ENCODE measurements at regions not wholly inside any gene's neighbourhood (a gene's known extent, or its start where the extent isn't known, plus 50 kb on each side); places are given as distances from the start of the nearest gene placed in this dataset.
"Not testable (repeated sequence)": the region's sequence is repeated elsewhere in the genome, so short reads cannot be mapped to it uniquely, and the experiment has no call there.

DNA sequence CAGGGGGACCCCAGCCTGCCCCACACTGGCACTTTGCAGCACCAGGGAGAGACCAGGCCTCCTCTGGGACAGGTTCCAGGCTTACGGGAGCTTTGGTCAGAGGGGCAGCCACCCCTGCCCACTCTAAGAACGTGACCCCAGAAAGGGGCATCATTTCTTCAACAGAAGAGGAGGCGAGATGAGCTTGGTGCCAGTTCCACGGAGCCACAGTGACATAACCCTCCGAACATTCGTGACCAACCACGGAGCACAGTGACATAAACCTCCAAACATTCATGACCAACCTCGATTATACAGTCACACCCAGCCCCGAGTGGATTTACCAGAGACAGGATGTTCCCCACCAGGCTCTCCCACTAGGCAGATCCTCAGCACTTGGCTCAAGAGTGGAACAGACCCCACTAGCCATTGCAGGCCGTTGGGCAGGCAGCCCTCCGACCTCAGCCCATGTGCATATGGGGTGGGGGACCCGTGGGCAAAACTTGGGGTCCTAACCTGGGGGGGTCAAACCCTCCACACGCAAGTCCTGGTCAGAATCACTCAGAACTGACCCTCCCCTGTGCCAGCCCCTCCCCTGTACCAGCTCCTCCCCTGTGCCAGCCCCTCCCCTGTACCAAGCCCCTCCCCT lies 112.9 kb downstream of the METRNL start:
- no peak for DNase-seq

DNA sequence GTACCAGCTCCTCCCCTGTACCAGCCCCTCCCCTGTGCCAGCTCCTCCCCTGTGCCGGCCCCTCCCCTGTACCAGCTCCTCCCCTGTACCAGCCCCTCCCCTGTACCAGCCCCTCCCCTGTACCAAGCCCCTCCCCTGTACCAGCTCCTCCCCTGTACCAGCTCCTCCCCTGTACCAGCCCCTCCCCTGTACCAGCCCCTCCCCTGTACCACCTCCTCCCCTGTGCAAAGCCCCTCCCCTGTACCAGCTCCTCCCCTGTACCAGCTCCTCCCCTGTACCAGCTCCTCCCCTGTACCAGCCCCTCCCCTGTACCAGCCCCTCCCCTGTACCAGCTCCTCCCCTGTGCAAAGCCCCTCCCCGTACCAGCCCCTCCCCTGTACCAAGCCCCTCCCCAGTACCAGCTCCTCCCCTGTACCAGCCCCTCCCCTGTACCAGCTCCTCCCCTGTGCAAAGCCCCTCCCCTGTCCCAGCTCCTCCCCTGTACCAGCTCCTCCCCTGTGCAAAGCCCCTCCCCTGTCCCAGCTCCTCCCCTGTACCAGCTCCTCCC lies 113.5 kb downstream of the METRNL start:
- not testable (repeated sequence) for DNase-seq

DNA sequence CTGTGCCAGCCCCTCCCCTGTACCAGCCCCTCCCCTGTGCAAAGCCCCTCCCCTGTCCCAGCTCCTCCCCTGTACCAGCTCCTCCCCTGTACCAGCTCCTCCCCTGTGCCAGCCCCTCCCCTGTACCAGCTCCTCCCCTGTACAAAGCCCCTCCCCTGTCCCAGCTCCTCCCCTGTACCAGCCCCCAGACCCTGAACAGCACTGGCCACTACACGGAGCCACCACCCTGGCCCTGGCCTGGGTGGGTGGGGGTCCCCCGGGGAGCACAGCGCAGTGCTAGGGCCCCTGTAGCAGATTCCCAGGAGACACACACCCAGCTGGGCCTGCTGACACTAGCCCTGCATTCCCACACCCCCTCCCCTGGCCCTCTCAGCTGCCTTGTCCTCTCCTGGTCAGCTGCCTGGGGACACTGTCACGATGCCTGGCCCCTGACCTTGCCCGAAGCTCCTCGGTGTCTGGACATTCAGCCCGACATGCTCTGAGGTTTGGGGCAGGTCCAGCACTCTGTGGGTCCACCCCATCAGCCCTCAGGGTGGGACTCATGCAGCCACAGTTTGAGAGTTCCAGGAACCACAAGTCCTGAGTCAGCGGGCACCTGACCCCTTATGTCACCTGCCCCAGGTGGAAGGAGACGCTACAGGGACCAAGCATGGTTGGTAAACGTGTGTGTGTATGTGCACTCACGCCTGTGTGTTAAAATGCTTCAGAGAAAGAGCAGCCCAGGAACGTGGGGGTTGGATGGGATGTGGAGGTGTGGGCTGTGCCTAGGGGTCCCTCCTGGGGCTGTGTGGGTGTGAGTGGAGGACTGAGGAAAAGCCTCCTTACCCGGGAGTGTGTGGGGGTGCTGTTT lies 114.2 kb downstream of the METRNL start:
- no peak for DNase-seq

DNA sequence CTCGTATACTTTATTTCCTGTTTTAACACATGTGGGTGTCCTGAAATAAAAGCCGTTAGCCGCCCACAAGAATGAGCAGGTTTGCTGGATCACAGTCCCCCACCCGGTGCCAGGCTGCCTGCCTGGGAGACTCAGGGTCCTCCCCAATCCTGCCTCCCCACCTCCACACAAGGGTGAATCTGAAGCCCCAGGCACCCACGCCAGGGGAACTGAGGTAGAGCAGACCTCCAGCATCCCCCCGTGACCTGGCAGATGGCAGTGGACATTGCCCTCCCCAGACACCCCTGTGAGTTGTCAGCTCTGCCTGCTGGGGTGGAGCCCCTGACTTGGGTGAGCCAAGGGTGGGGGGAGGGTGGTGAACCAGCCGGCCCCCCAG lies 114.8 kb downstream of the METRNL start:
- no peak for DNase-seq

DNA sequence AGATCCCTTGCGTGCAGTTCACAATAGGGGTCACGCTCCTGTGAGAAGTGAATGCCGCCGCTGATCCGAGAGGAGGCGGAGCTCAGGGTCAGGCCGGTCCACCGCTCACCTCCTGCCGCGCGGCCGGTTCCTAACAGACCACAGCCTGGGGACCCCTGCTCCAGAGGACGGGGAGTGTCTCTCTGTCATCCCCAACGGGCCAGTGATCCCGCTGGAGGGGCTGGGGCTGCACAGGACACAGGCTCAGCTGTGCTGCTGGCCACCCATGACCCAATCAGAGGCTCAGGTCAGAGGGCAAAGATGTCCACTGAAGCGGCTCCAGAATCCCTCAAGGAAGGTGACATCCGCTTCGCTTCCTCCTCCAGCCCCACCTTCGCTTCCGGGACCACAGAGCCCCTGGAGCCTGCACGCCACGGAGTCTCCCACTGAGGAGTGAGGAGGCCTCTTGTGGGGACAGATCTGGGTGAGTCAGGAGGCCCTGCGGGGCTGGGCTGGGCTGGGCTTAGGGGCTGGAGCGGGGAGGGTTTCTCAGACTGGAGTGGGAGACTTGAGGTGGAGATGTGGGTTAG lies 115.4 kb downstream of the METRNL start:
- DNase-seq: no peak

DNA sequence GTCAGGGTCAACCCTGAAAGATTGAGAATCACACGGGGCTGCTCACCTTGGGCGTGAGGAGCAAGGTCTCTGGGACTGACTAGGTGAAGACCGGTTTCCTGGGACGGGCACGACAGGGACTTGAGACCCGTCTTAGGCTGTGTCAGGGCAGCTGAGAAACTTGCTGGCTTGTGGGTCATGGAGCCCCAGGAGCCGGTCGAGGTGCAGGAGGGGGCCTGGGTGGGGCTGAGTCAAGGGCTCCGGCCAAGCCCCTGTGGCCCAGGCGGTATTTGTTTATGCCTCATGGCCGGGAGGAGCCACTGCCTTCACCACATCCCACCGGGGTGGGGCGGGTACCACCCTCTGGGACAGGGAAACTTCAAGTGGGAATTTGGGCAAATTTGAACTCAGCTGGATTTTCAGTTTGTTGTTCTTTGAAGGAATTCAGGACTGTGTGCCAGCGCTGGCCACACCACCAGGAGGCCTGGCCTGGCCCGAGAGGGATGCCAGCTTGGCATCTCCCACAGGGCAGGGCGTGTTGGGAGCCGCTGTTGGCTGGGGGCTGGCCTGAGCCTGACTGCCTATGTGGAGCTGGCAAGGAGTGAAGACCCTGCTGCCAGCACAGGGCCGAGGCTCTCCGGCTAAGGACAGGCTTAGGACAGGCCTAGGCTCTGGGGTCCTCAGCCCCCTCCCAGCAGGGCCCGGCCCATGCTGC lies 116.1 kb downstream of the METRNL start:
- no peak for DNase-seq

DNA sequence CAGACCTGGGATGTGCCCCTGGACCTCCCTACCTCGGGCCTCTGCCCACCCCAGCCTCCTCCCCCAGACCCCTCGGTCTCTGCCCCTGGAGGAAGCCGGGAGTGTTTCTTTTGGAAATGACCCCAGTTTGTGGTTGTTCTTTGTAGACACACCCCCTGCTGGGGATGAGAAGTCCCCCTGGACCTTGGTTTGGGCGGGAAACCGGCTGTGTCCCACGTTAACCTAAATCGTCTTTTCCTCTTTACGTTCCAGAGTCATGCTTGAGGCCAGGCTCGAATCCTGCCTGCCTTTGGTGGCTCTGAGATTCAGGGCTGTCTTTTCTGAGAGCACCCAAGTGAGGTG lies 116.6 kb downstream of the METRNL start:
- no peak for DNase-seq

DNA sequence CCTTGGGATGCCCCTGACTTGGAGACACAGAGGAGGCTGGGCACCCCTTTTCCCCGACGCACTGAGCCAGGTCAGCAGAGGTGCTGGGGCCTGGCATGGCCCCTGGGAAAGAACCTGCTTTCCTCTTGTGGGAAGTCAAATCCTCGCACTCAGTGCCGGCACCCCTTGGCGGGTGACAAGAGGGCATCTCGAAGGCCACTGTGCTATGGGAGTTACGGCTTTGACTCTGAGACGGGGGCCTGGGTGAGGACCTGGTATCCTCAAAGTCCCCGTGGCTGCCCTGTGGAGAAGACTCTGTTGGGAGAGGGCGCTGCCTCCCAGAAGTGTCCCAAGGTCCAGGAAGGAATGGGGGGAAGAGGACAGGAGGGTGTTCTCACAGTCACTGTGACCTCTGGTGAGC lies 117.0 kb downstream of the METRNL start:
- no peak for DNase-seq

DNA sequence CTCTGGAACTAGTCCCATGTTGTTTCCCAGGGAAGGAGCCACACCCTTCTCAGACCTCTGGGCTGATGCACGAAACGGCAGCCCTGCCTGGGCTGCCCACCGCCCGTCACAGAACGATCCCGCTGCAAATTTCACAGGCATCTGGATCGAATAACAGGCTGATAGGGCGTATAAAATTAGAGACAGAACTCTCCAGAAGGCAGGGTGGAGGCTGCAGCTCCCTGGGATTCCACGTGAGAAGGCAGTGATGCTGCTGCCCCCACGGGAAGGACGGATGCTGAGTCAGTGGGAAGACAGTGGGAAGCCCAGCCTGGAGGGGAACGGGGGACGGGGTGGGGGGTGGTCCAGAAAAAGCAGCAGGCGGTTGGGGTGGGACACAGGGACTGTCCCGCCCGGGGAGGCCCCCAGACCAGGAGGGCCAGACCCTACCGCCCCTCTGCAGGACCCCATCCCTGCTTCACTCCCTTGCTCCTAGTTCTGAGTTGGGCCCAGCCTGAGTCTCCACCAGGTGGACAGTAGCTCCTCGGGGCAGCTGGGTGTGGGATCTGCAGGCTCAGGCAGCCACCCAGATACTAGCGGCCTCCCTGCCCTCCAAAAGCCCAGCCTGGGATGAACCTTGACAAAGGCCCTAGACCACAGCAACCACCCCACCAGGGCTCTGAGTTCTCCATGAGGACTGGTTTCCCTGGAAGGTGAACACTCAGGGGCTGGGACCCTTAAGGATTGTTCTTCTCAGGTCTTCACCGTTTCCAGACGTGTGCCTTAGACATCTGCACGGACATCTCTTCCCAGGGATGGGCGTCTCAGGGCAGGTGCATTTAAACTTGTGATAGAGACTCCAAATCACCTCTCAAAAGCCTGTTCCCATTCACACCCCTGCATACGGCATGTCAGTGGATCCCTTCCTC lies 117.8 kb downstream of the METRNL start:
- no peak for DNase-seq

DNA sequence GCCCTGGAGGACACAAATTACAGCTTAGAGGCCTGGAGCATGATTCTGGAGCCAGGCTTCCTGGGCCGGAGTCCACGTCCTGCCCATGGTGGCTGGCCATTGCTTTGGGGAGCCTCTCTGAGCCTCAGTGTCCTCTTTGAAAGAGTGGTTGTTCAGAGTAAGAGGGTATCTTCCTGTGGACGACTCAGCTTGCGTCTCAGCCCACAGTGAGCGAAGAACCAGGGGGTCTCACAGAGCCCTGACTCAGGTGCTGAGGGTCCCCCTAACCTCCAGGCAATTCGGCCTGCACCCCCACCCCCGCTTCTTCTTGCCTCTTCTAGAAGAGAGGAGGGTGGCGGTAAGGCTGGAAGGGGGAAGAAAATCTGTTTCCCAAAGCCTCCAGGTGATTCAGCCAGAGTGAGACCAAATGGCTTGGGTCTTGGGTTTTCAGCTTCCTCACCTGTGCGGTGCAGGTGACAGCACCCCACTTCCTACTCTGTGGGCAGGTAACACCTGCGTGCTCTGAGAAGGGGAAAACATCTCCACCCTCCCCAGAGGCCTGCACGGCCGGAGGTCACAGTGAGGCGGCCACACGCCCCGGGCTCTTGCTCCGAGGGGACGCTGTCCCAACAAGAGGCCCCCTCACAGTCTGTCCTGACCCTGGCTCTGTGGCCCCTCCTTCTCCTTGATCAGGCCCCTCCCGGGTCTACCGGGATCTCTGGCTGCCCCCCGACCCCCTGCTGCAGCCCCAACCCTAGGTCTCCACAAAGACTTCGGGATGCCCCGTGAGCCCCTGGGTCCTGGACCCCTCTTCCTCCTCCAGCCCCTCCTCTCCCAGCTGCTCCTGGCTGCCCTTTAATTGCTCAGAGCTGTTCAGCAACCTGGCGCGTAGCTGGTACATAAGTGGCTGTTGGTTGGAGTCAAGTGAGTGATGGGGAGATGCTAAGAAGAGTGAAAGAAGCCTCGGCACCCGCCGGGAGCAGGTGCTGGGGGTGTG lies 119.2 kb downstream of the METRNL start:
- no peak for DNase-seq

DNA sequence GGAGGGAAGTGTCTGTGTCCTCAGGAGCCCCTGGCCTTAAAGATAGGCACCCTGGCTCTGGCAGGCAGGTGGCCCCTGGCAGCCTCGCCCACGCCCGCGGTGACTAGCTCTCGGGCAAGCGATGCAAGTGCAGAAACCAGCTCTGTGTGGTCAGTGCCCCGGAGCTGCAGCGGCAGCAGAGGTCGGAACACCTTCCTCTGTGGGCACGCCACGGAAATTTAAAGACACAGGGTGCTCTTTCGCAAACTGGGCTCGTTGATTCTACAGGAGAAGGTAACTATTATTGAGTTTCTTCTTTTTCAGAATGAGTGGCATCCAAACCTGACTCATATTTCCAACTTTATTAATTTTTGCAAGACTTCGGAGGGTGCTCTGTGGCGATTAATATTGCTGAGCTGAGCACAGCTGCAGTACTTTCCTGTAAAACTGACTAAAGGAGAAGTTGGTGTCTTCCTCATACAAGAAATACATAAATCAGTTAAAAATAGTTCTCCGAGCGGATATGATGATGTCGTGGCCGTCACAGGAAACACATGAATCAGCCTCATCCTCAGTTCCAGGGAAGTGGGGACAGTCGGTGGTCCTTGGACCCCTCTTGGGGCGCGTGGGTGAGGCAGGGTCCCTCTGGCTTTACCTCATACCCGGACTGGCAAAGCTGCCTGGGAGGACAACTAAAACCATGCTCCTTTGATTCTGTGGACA lies 120.2 kb downstream of the METRNL start:
- DNase-seq: peak; percentile 47

DNA sequence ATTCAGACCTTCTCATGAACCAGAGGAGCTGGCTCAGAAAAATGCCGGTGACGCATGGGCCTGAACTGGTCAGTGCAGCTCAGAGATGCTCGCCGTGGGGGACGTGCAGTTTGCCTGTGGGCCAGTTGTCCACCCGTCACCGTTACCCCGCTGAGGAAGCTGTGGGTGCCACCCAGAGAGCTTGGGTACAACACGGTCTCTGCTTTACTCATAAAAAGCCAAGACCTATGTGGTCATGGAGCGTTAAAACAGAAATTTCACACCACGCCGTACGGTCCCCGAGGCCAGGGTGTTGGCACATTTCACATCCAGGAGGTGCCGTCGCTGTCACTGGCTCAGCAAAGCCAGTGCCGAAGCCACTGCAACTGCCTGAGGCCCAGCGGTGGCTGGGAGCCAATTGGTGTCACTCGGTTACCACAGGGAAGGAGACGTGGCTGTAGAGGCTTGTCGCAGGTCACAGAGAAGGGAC lies 120.9 kb downstream of the METRNL start:
- no peak for DNase-seq

DNA sequence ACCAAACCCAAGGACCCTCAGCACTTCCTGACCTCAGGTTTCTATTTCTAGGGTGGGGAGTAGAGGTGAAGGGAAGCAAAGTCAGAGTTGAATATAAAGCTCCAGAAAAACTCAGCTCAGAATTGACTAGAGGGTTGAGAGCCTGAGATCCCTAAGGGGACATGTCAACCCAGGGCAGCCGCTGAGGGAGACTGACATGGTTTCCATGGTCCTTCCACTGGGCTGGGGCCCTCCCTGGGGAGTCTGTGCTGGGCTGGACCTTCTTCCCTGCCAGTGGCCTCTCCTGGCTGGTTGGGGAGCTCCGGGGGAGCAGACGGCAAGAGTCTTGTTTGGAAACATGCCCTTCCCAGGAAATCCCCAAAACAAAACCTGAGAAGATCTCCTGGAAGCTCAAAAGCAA lies 121.3 kb downstream of the METRNL start:
- DNase-seq: no peak

DNA sequence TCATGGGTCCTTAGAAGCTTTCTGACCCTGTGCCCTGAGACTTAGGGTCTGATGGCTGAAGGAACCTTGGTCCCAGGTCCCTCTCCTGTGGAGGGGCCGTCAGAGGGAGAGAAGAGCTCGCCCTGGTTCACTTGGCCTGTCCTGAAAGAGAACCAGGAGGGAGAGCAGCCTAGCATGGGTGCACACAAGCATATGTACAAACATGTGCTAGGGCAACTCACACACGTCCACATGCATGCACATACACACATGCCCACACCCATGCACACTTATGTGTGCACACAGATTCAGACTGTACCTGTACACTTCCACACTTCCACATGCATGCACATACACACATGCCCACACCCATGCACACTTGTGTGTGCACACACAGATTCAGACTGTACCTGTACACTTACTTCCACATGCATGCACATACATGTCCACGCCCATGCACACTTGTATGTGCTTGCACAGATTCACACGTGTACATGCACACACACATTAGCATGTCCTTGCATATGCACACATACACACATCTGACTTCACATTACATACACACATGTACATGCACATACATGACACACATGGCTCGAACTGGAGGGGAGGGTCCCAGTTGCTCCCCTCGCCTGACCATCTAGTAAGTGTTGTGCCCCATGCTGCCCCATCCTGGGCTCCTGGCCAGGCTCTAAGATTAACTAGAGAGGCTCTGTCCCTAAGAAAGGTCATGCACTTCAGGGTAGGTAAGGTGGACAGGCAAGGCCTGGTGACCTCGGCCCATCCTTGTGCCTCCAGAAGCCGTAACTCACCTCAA lies 122.0 kb downstream of the METRNL start:
- DNase-seq: no peak

DNA sequence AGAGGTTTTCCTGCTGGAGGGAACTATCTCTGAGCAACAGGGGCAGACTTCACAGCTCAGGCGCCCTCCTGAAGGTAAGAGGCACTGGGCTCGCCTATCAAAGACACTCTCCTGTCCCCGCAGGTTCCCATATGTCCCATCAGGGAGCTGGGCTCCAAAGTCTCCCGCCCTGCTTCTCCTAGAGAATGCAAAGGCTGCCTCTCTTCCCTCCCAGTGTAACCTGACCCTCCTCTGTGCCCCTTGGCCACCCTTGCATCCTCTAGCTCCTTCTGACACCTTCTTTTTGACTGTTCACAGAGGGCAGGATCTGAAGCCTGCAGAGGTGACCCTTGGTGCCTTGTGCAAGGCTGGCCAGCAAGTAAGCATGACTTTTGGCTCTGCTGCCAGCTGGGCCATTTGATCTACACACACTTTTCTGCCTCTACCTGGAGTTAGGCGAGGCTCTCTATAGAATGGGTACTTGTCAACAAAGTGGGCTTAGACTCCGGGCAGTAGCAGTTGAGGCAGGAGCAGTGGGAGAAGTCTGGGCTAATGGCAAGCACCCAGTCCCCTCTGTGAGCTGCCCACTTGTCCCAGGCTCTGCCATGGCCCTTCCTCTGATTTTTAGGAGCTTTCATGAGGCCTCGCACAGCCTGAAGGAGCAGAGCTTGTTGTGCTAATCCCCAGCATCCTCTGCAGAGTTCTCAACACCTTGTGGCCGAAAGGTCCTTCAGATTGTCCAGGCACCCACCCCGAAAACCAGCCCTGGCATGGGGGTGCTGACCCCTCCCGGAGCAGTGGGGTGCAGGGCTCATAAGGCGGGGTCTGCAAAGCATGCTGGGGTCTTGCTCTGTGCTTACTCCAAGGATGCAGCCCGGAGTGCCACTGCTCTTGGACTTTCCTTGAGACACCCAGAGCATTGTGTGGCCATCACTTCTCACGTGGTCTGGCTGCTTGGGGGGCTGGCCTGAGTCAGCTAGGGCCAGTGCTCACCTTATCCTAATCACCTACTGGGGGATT lies 122.9 kb downstream of the METRNL start:
- DNase-seq: no peak

DNA sequence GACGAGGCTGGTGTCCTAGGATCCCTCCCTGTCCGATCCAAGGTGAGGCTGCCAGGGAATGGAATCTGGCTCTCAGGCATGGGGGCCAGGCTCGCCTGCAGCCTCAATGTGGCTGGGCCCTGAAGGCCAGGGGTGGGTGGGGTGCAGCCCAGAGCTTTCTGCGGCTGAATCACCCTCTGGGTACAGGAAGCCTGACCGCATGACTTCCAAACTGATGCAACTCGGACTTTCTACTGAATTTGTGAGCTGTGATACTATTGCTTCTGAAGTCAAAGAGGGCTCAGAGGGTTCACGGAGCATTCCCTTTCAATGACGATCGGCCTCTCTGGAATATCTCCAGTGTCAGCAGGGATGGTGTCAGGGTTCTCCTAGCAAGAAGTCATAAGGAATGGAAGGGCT lies 123.7 kb downstream of the METRNL start:
- DNase-seq: no peak

DNA sequence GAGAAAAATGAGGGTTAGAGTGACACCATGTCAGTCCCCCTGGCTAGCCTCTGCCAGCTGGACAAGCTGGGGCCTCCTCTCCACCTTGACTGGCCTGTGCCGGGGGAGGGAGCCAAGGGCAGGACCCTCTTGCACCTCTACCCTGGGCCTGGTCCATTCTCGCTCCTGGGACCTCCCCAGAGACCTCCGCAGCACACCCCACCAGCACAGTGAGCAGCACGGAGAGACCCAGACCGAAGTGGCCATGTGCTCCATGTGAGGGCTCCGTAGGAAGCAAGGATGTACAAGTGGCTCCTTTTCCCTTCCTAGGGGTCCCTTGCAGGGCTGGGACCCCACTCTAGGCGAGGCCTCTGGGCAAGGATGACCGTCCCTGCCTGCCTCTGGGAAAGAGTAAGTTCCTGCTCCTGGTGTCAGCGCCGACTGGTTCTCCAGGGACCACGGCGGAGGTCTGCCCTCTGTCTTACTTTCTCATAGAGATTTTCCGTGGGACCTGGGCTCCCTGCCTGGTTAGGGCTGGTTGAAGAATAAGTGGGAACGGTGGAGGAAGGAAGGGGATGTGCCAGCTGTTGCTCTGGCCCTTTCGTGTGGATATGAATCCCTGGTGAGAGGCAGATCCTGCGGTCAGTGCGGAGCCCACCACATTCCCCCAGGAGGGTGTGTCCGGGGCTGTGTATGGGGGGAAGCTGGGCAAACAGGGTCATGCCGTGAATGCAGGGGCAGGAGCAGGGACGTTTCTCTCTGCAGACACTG lies 124.2 kb downstream of the METRNL start:
- no peak for DNase-seq

Measured in stimulated activated CD4-positive, alpha-beta T cell treated with anti-CD3 and anti-CD28 coated beads, Interleukin-12 subunit alpha, Interleukin-12 subunit beta, amount 100 ng/mL, for 4 hours (primary cell).